ENCODE measurements at regions not wholly inside any gene's neighbourhood (a gene's known extent, or its start where the extent isn't known, plus 50 kb on each side); places are given as distances from the start of the nearest gene placed in this dataset.

DNA sequence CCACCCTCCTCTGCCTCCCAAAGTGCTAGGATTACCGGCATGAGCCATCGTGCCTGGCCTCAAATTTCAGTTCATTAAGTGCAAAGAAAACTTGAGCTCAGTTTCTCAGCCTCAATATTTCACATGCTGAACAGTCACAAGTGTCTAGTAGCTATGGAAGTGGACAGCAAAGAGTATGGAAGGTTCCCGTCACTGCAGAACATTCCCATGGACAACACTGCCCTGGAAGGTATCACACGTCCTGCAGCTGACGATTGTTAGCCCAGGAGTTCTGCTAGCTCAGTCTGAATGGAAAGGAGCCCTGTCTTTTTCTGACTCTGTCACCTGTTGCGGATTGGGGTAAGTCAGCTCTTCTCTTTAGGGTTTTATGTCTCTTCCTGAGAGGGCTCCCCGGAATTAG is 86.2 kb upstream of the PTPRM start:
- TF ChIP-seq RARB (CRISPR knock-in tag; IDR thresholded peaks at IDR 0.05) = no peak
- TF ChIP-seq ZNF70 (CRISPR knock-in tag; IDR thresholded peaks at IDR 0.05) = no peak
- TF ChIP-seq PATZ1 (CRISPR knock-in tag; IDR thresholded peaks at IDR 0.05; ENCODE audit: borderline replicate concordance) = no peak
- TF ChIP-seq ESRRG (CRISPR knock-in tag; IDR thresholded peaks at IDR 0.05) = no peak

Measured in SK-N-SH treated with all-trans-retinoic acid at 6 μM for 48 hours (cell line).